OCI-LY7 (cell line): ENCODE measurements at regions not wholly inside any gene's neighbourhood (a gene's known extent, or its start where the extent isn't known, plus 50 kb on each side); places are given as distances from the start of the nearest gene placed in this dataset.

Experiments used
- BruUV-seq: library from RNA; stranded (reverse); fragments of 400-500 nt; replicated peaks from 2 replicates; lab custom pipeline; 2021; lab: Mats Ljungman, UMichigan
- CTCF ChIA-PET: fragments of 300-600 bp; sonication (Branson Sonifier 250); formaldehyde crosslinking; loops from one replicate; lab custom pipeline; 2022; ENCODE audit warnings: antibody characterized with exemption; ENCODE audit not compliant: unreplicated experiment; lab: Charles Lee
- POLR2A ChIA-PET: fragments of 300-600 bp; sonication (Branson Sonifier 250); formaldehyde crosslinking; loops from one replicate; lab custom pipeline; 2022; ENCODE audit warnings: antibody characterized with exemption; lab: Charles Lee
- DNase-seq: peaks from one replicate; pipeline ENCODE4 v3.0.0-alpha.2; 2015; ENCODE audit warnings: low spot score
- H2AFZ ChIP-seq: fragments of 200-600 bp; sonication (generic), shearing (Covaris generic); 2 replicates; pipeline ENCODE4 v1.6.1; 2014; ENCODE audit warnings: mild to moderate bottlenecking, antibody characterized with exemption, low read length, moderate library complexity
- H3K27ac ChIP-seq: fragments of 200-600 bp; sonication (generic); 2 replicates; pipeline ENCODE4 v1.5.1; 2014; ENCODE audit warnings: mixed run types, low read depth, mild to moderate bottlenecking, moderate library complexity, low read length, inconsistent platforms; ENCODE audit not compliant: poor library complexity, severe bottlenecking
- H3K36me3 ChIP-seq: fragments of 200-600 bp; sonication (generic); 2 replicates; pipeline ENCODE4 v1.6.1; 2014; ENCODE audit warnings: mild to moderate bottlenecking, antibody characterized with exemption, low read length, moderate library complexity, mixed read lengths; ENCODE audit not compliant: insufficient read depth
- H3K4me1 ChIP-seq: fragments of 200-600 bp; sonication (generic); 2 replicates; pipeline ENCODE4 v1.5.1; 2014; ENCODE audit warnings: mild to moderate bottlenecking, low read length; ENCODE audit not compliant: insufficient read depth, poor library complexity, severe bottlenecking
- H3K4me2 ChIP-seq: fragments of 200-600 bp; sonication (generic); 2 replicates; pipeline ENCODE4 v1.6.1; 2014; ENCODE audit warnings: mild to moderate bottlenecking, low read length
- H3K4me3 ChIP-seq: fragments of 200-600 bp; sonication (generic); 2 replicates; pipeline ENCODE4 v1.5.1; 2014; ENCODE audit warnings: mild to moderate bottlenecking, low read depth, low read length; ENCODE audit not compliant: poor library complexity, severe bottlenecking
- H3K79me2 ChIP-seq: fragments of 200-600 bp; sonication (generic); 2 replicates; pipeline ENCODE4 v1.6.1; 2016; ENCODE audit warnings: low read depth, mild to moderate bottlenecking, low read length, moderate library complexity, mixed read lengths; ENCODE audit not compliant: insufficient read depth
- H3K9me2 ChIP-seq: fragments of 200-600 bp; sonication (generic); 2 replicates; pipeline ENCODE4 v1.6.1; 2016; ENCODE audit warnings: mild to moderate bottlenecking, low read length, mixed read lengths; ENCODE audit not compliant: insufficient read depth
- H3K9me3 ChIP-seq: fragments of 200-600 bp; sonication (generic); 2 replicates; pipeline ENCODE4 v1.6.1; 2014; ENCODE audit warnings: mild to moderate bottlenecking, mixed run types, low read length, mixed read lengths
- H4K20me1 ChIP-seq: fragments of 200-600 bp; sonication (generic); 2 replicates; pipeline ENCODE4 v1.6.1; 2014; ENCODE audit warnings: mild to moderate bottlenecking, antibody characterized with exemption, low read length, moderate library complexity, mixed read lengths; ENCODE audit not compliant: insufficient read depth
- EZH2phosphoT487 ChIP-seq: fragments of 200-600 bp; sonication (generic); IDR thresholded peaks from 2 replicates; pipeline ENCODE4 v1.6.1; 2018; ENCODE audit warnings: low read depth, borderline replicate concordance, mild to moderate bottlenecking, mixed run types, antibody characterized with exemption, low read length, moderate library complexity, mixed read lengths
- intact Hi-C: fragments of 100-400 bp; cut with micrococcal nuclease; formaldehyde crosslinking; loops from one replicate; pipeline ENCODE4 v1.10.0; 2022; ENCODE audit not compliant: unreplicated experiment
- TF ChIP-seq, protein P1 (sequence below): fragments of 200-600 bp; sonication (generic); conservative IDR thresholded peaks from 2 replicates; pipeline ENCODE4 v1.5.1; 2014; ENCODE audit warnings: mild to moderate bottlenecking, antibody characterized with exemption, low read length, moderate library complexity, mixed read lengths

DNA sequence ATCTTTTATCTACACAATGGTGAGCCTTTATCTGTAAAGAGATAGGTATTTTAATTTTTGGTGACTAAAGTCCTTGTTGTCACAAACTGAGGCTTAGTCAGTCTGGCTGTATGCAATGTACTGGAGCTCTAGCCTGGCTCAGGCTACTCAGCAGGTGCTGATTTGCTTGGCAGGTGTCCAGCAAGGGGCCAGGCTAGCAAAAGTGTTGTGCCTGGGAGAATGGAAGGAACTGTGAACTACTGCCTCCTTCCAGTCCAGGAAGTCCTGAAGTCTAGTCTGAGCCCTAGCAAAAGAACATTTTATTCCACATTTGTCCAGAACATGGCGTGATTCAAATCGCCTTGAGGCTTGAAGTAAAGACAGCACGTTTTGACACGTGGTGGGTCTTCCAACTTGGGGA lies 260.5 kb downstream of the CCDC85A start:
- TF ChIP-seq, protein P1, sequence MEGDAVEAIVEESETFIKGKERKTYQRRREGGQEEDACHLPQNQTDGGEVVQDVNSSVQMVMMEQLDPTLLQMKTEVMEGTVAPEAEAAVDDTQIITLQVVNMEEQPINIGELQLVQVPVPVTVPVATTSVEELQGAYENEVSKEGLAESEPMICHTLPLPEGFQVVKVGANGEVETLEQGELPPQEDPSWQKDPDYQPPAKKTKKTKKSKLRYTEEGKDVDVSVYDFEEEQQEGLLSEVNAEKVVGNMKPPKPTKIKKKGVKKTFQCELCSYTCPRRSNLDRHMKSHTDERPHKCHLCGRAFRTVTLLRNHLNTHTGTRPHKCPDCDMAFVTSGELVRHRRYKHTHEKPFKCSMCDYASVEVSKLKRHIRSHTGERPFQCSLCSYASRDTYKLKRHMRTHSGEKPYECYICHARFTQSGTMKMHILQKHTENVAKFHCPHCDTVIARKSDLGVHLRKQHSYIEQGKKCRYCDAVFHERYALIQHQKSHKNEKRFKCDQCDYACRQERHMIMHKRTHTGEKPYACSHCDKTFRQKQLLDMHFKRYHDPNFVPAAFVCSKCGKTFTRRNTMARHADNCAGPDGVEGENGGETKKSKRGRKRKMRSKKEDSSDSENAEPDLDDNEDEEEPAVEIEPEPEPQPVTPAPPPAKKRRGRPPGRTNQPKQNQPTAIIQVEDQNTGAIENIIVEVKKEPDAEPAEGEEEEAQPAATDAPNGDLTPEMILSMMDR: no peak
- Histone ChIP-seq H4K20me1 (no peaks in the 10 kb centered on the region), H3K9me2 (no peaks in the 10 kb centered on the region), H3K4me1 (no peaks in the 10 kb centered on the region), H3K4me2 (no peak overlapping the region), H3K4me3 (no peak overlapping the region), H2AFZ (no peak overlapping the region), H3K79me2 (no peaks in the 10 kb centered on the region), H3K27ac (no peak overlapping the region), H3K9me3 (no peaks in the 10 kb centered on the region), H3K36me3 (no peaks in the 10 kb centered on the region)
- BruUV-seq: no TSS peak
- intact Hi-C loops: no loop called here
- ChIA-PET POLR2A (interaction anchor here (1.2 kb wide), 1 partner anchor 12 kb away, joined by 3 read pairs; no protein-coding TSS in a partner anchor), CTCF (no interaction called here)
- DNase-seq: no peak

DNA sequence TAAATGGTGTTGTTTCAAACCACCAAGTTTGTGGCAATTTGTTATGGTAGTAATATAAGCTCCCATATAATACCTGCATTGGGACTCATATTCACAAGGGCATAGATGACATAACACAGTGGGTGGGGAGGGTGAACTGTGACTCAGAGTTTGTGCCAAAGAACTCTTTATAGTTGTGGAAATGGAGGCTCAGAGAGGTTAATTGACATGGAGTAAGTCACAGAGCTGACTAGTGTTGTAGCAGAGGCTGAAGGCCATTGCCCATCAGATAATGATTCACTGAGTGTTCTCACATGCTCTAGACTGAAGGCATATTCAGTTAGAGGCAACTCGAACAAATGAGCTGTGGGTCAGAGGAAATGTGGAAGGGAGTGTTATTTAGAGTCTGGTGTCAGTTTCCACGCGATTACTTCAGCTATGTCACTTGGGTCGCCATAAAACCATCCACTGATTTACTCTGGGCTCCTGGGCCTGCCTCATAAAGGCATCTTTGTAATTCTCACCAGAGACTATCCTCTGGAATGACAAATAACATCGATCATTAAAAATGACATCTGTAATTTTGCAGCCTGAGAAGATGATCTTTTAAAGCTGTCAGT lies 264.7 kb downstream of the CCDC85A start:
- BruUV-seq: no TSS peak
- Histone ChIP-seq H2AFZ (no peak overlapping the region), H3K4me1 (no peaks in the 10 kb centered on the region), H3K9me3 (no peaks in the 10 kb centered on the region), H3K79me2 (no peaks in the 10 kb centered on the region), H3K9me2 (no peaks in the 10 kb centered on the region), H3K4me2 (no peak overlapping the region), H3K36me3 (no peaks in the 10 kb centered on the region), H3K27ac (no peak overlapping the region), H4K20me1 (no peaks in the 10 kb centered on the region), H3K4me3 (no peak overlapping the region)
- TF ChIP-seq EZH2phosphoT487: no peak
- TF ChIP-seq, protein P1: no peak
- CTCF ChIA-PET: no interaction called here
- intact Hi-C loops: no loop called here
- POLR2A ChIA-PET: no interaction called here
- DNase-seq: no peak

DNA sequence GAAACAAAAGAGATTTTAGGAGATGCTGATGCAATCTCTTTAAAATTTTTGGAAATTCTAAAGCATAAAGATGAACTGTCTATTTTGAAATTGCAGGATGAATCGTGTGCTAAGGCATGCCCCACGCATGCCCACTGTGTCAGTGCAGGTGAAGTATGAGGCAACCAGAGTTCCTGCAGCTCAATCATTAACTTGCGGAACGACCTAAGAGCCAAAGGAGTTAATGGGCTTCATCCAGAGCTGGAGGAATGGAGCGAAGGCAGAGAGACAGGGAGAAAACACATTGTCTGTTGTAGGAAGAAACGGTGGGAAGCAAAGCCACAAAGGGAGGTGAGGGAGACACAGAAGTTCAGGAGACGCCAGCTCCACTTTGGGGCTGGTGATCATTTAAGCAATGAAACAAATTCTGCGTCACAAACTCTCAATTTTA lies 265.2 kb downstream of the CCDC85A start:
- H3K9me3 ChIP-seq: no peaks in the 10 kb centered on the region
- no peaks in the 10 kb centered on the region for H3K36me3 ChIP-seq
- no peak for DNase-seq
- H3K27ac ChIP-seq: no peak overlapping the region
- TF ChIP-seq EZH2phosphoT487: no peak
- TF ChIP-seq, protein P1: no peak
- ChIA-PET POLR2A (no interaction called here), CTCF (no interaction called here)
- no TSS peak for BruUV-seq
- H3K9me2 ChIP-seq: no peaks in the 10 kb centered on the region
- no peaks in the 10 kb centered on the region for H3K79me2 ChIP-seq
- H4K20me1 ChIP-seq: no peaks in the 10 kb centered on the region
- no peak overlapping the region for H3K4me2 ChIP-seq
- no peaks in the 10 kb centered on the region for H3K4me1 ChIP-seq
- H2AFZ ChIP-seq: no peak overlapping the region
- intact Hi-C loops: no loop called here
- H3K4me3 ChIP-seq: no peak overlapping the region
